HG02610 (cell line): ENCODE measurements at regions not wholly inside any gene's neighbourhood (a gene's known extent, or its start where the extent isn't known, plus 50 kb on each side); places are given as distances from the start of the nearest gene placed in this dataset.
"Not testable (repeated sequence)": the region's sequence is repeated elsewhere in the genome, so short reads cannot be mapped to it uniquely, and the experiment has no call there.

Source experiments
- ATAC-seq: cut with Tn5 transposase; IDR thresholded peaks from one replicate; pipeline ENCODE4 v1.9.1; 2021; ENCODE audit warnings: mild to moderate bottlenecking, moderate library complexity; ENCODE audit not compliant: unreplicated experiment

DNA sequence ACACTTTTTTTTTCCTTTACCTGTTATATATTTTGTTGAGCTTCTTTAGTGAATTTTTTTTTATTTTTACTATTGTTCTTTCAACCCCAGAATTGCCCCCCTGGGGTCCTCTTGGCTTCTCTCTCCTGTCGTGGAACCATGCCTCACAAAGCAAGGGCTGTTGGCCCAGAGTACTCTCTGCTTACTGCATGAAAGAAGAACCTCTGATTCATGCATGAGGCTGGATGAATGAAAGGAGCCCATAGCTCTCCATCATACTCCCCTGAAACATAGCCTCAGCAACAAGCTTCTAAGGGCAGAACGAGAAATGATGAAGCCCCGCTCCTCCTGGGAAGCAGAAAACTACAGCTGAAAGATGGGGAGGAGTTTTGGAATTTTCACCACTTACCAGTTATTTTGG is 1441.0 kb downstream of the BRINP3 start:
- ATAC-seq = no peak

DNA sequence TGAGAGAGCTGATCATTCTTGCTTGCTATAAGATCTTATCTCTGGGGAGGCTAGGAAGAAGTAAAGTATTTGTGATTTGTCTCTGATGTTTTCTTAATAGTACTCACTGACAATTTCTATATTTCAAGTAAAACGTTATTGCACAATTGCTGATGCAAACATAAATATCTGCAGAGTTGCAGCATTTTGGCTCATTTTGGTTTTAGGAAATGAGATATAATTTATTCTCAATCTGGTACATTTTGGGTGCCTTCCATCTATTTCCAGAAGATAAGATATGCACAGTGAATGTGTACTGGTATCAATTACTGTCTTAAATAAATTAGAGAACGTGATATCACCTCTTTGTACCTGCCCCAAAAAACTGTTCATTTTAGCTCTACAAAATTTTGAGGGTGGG is 1431.5 kb downstream of the BRINP3 start:
- ATAC-seq = no peak

DNA sequence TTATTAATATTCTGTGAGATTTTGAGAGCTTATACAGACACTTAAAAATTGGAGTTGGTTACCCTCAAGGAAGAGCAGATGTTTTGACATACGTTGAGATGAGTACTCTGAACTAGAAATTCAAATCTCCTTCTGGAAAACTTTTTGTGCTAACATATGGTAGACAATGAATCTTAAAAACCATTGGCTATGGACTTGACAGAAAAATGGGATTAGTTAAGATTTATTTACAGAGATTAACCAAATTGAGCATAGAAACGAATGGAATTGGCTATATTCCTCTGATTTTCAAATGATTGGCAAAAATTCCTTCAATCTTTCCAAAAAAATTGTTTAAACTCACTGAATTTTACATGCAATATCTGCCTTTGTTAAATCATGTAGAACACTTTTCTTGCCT is 1392.9 kb downstream of the BRINP3 start:
- ATAC-seq = no peak

DNA sequence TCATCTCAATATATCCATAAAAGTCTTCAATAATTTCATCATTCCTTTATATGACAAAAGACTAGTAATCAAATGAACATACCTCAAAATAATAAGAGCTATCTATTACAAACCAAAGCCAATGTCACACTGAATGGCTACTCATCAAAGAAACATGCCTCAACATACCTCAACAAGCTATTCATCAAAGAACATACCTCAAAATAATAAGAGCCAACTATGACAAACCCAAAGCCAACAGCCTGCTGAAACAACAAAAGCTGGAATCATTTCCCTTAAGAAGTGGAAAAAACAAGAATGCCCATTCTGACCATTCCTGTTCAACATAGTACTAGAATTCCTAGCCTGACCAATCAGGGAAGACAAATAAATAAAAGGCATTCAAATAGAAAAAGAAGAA is 1373.7 kb downstream of the BRINP3 start:
- ATAC-seq = no peak

DNA sequence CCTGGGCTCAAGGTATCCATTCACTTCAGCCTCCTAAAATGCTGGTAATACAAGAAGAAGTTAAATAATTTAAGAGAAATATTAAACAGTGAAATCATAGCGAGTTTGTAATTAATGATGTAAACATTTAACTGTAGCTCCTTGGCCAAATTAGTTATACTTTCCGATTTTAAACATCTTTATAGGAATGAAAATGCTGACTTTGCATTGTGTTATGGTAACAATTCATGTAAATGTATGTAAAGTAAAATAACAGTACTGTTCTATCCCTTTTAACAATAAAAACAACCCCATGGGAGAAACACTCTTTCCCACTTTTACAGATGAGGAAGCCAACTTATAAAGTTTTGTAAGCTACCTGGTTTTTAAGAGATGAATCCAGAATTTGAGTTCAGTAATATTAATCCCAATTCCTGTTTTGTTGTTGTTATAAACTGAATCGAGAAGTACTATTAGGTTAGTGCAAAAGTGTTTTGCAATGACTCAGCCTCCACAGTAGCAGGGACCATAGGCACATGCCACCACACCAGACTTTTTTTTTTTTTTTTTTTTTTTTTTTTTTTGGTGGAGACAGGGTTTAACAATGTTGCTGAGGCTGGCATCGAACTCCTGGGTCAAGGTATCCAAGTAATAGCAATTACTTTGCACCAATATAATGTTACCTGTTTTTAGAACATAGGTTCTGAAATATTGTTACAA is 1360.4 kb downstream of the BRINP3 start:
- ATAC-seq = no peak

DNA sequence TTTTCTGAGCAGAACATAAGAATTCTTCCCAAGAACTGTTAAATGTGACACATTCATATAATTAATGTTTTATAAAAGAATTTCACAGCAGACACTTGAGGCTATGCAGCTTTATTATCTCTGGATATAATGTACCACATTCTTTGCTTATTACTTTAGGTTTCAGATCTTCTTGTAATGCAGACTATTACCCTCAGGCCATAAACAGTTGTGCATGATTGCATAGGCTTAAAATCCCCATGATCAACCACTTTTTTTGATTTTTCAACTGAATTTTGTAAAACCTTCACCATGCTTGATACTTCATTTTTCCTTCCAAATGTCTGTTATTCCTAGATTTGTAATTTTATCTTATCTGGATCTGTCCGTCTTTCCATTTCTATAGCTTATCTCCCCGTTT is 1355.7 kb downstream of the BRINP3 start:
- no peak for ATAC-seq

DNA sequence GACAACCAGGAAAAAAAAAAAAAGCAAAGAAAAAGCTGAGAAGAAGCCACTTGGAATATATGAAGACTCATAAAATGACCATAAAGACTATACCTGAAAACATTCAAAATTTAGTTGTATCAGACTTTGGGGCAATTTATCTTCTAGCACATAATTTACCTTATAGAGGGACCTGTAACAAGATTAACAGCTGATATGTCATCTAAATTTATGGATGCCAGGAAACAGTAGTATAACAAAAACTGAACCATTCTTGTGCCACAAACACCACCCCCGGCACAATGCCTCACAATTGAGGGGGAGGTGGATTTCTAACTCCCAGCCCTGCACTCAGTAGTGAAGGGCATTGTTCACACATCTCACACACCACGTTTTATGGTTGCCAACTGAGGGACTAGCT is 1352.0 kb downstream of the BRINP3 start:
- ATAC-seq = no peak

DNA sequence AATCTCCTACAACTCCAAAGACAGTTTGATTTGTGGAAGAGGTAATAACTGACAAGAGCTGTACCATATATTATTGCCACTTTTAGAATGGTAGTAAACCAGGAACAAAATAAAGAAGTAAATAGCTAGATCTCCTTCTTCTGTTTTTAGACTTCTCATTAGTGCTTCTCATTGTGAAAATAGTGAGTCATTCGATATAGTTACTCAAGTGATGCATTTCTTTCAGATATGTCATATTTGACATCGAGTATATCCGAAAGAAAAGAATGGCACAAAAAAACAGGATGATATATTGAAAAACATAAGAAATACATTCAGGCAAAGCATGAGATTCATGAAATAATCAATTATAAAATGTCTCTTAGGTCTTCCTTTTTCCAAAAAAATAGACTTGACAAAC is 1346.1 kb downstream of the BRINP3 start:
- ATAC-seq = no peak

DNA sequence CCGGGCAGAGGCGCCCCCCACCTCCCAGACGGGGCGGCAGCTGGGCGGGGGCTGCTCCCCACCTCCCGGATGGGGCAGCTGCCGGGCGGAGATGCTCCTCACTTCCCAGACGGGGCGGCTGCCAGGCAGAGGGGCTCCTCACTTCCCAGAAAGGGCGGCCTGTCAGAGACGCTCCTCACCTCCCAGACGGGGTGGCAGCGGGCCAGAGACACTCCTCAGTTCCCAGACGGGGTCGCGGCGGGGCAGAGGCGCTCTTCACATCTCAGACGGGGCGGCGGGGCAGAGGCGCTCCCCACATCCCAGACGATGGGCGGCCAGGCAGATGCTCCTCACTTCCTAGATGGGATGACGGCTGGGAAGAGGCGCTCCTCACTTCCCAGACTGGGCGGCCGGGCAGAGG is 1337.9 kb downstream of the BRINP3 start:
- ATAC-seq = not testable (repeated sequence)

DNA sequence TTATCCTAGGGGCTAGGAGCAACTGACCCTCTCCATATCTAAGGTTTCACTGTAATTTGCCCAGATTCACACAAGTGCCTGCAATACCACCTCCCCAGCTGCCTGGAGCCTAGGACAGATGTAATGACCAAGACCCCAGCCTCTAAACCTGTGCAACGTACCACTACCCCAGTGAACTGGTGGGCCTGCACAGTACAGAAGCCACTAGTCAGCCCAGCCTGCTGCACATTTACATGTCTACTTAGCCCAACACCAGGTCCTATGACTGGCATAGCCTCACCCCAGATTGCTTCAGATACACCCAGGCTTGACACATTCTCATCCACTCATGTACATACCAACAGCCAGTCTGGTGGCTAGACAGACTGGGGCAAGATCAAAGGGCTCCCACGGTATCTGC is 1336.6 kb downstream of the BRINP3 start:
- no peak for ATAC-seq

DNA sequence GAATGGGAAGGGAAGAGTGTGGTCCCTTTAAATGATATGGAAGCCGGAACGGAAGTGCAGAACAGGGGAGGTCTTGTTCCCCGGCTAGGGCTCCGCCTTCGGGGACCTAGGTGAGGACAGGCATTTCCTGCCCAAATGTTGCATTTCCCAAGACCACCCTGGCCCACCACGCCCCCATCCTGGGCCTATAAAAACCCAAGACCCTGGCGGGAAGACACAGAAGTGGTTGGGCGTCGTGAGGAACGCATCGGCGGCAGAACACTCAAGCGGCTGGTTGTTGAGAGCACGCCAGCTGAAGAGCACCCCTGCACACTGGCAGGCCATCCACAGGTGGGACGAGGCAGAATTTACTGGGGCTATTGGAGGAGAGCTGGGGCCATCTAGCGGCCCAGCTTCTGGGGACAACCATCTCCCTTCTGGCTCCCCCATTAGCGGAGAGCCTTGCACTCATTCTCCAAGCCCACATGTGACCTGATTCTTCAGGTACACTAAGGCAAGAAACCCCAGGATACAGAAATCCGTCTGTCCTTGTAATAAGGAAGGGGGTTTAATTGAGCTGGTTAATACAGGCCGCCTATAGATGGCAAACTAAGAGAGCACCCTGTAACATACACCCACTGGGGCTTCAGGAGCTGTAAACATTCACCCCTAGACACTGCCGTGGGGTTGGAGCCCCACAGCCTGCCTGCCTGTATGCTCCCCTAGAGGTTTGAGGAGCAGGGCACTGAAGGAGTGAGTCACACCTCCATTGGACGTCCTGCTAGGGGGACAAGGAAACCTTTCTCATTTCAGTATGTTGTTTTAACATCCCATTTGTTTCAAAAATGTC is 1327.9 kb downstream of the BRINP3 start:
- no peak for ATAC-seq

DNA sequence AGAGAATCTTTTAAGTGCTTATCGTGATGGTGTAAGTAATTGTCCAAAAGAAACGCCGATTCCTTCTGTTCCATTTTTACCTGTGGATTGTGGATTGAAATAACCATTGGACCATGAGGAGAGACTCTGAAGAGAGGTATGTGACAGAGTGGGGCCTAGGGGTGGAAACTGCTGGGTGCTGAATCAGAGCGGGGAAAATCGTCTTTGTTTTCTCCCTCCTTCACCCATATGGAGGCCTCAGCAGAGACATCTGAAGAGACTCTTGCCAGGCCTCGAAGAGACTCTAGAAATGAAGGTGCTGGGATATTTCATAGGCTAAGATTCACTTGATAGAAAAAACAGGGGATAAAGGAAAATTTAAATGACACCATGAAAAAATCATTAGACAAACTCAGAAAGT is 1327.0 kb downstream of the BRINP3 start:
- no peak for ATAC-seq

DNA sequence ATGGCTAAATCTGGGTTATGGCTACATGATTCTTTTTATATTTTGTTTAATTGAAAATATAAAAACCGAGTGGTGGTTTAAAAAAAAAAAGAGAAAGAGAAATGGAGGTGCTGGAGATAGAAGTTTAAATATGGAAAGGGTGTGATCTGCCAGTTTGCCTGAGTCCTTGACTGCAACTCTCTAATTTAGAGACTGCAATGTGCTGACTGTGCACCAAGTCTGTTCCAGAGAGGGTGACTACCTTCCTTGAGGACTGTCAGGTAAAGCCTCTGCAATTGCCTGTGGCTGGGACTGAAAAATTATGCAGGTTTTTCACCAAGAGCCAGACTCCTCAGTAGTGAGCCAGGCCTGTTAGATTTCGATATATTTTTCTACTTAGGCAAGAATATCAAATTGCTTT is 1326.3 kb downstream of the BRINP3 start:
- no peak for ATAC-seq

DNA sequence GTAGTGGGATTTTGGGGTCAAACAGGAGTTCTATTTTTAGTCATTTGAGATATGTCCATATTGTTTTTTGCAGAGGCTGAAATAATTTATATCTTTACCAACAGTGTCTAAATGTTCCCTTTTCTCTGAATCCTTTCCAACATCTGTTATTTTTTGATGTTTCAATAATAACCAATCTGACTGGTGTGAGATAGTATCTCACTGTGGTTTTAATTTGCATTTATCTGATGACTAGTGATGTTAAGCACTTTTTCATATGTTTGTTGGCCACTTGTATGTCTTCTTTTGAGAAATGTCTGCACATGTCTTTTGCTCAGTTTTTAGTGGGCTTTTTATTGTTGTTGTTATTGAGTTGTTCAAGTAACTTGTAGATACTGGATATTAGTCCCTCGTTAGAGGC is 1325.0 kb downstream of the BRINP3 start:
- ATAC-seq = no peak

DNA sequence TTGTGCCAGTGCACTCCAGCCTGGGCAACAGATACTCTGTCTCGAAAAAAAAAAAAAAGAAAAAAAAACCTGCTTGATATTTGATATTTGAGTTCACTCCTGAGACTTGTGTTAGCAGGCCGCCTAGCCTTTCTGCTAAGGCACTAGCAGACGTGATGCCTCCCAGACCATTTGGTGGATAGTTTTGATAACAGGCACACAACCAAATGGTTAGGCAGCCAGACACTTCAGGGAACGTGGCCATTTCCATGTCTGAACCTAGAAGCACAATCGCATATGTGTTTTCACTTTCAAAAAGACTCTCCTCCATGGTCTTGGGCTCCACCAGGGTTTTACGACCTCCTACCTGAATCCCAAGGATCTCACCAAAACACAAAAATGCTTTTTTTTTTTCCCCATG is 1319.5 kb downstream of the BRINP3 start:
- ATAC-seq = no peak

DNA sequence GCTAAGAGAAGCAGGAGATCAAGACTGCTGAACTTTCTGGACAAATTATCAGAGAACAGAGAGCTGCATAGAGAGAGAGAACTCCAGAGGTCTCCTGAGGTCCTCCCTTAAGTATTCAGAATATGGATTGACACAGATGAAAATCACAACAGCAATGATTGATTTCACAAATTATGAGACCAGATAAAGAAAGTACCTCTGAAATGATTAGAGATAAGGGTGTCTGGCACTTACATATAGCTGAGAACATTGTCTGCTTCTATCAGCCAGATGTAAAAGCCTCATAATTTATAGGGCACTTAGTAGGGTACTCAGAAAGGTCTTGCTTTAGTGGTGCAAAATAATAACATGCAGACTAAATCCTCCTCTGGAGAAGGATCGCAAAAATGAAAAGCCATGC is 1301.8 kb downstream of the BRINP3 start:
- ATAC-seq = no peak

DNA sequence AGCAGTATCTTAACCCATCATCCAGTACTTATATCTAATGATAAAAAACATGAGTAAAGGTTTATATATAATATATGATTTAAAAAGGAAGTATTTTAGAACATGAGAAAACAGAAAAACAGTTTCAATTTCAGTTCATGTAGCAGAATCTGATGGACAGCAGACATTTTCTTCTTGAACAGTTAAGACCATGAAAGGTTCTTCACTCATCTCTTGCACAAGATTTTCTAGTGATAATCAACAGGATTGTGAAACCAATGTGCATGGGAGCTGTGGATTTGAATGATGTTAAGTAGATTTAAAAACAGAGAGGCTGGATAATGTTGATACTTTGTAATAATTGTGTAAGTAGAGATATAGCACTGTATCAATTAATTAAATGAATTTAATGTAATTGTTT is 1297.6 kb downstream of the BRINP3 start:
- no peak for ATAC-seq

DNA sequence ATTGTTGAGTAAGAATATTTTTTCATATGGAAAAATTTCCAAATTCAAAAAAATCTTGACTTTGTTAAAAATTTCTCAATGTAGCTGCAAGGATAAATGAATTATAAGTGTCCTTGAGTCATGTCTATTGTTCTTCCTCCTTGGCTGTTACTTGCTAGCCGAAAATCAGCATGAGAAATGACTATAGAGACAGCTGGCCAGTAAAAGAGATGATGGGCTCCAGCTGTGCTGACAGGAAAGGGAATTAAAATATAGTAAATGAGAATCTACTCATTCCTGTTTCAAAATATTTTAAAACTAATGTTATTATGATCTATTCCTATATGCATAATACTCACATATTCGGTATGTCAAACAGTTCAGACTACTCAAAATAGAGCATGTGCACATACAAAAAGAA is 1292.6 kb downstream of the BRINP3 start:
- no peak for ATAC-seq

DNA sequence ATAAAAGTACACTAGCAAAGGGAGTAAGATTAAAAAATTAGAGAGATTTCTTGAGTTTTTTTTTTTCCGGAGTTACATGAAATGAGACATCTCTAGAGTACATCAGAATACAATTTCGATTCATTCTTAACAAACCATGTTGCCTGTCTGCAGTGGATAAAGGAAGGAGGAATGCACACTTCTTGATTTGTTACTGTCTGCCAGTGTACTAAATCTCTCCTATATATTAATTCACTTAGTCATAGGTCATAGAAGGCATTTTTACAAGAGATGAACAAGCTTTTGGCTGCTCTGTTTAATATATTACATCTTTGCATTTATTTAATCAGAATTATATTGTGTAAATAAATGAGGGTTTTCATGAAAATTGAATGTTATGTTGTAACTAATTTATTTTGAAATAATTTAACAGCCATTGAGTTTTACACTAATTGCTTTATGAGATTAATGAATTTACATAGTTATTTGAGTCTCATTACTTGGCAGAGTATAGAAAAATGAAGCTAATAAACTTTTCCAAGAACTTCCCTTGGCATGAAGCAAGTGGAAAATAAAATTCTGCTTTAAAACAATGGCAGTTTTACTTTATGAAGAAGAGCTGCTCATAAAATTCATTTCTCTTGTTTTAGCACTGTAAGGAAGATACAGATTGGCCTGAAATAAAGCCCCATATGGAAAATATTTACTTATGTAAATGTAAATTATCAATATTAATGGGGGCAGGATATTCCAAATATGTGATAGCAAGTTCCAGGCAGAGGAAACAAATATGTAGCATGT is 1284.7 kb downstream of the BRINP3 start:
- no peak for ATAC-seq

DNA sequence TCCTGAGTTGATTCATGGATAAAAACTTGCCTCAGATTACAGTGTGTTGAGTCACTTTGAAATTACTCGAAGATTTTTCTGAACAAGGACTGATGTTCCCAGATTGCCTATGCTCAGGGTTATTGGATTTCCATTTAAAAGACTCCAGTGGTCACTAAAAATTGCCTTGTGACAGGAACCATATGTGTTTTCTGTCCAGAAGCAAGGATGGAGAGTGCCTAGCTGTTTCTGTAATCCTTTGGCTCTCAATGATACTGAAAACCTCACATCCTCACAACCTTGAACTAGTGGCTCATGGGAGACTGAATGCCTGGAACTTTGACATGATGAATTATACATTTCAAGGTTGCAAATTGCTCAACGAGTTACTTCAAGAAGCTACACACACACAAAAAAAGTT is 1271.8 kb downstream of the BRINP3 start:
- no peak for ATAC-seq

DNA sequence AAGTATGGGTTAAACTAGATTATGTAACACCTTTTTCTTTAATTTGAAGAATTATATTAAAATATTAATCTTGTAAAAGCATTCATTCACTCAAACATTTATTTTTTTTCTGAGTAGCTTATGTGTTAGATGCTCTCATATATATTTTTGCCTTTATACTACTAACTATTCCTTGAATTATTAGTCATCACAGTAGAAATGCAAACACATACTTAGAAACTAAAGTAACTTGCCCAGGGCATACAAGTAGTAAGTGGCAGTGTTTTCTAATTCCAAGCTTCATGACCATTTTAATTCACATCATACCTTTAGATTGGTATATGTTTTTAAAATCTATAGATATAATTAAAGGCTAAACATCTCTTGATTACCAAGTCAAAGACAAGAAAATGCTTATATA is 1271.0 kb downstream of the BRINP3 start:
- no peak for ATAC-seq

DNA sequence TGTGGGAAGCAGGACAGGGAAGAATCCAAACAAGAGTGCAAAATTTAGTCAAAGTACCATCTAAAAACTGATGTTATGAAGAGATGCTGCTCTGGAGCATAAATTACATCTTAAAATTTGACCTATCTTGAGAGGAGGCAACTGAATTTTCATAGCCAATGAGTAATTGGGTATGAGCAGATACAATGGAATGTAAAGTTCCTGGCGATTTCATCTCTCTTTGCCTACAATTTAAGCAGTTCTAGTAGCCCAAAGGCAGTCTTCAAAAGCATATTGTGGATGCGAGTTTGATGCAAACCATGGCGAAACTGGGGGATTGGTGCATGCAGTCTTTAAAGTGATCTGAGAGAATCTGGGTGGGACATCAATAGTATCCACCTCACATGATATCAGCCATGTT is 1265.9 kb downstream of the BRINP3 start:
- no peak for ATAC-seq
